ENCODE measurements at regions not wholly inside any gene's neighbourhood (a gene's known extent, or its start where the extent isn't known, plus 50 kb on each side); places are given as distances from the start of the nearest gene placed in this dataset.
"Not testable (repeated sequence)": the region's sequence is repeated elsewhere in the genome, so short reads cannot be mapped to it uniquely, and the experiment has no call there.

GRCh38 chr9:33734941-33735835 lies 60.2 kb upstream of the PRSS3 start:
- DNase-seq (ENCODE audit: low read depth, low spot score) = not testable (repeated sequence)

DNA sequence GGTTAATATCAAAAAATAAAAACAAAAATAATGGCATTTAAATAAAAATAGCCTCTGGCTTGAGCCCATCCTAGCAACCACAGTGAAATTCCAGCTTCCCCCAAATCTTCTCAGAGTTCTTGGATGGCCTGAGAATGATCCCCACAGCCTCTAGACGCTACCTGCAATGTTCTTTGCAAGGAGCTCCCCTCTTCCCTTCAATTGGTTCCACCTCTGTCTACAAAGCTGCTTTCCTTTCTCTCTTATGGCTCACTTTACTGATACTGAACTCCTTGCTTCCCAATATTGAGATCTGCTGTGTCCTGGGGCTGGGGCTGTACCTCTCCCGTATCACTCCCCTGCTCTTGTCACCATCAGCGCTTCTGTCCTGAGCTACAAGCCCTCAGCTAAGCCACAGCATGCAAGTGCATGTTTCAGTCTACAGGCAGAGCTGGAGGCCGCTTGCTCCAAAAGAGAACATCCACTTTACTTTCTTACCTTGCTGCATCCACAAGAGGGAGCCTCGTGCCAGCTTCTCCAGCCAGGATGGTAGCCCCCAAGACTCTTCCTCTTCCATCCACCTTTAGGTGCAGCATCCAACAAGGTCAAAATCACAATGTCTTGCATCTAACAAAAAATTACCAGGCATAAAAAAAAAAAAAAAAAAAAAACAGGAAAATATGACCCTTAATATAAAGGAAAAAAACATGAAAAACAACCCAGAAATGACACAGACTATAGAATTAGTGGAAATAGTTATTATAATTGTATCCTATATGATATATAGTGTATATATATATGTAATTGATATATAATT lies 57.4 kb upstream of the PRSS3 start:
- peak; percentile 26 for DNase-seq (ENCODE audit: low read depth, low spot score)

DNA sequence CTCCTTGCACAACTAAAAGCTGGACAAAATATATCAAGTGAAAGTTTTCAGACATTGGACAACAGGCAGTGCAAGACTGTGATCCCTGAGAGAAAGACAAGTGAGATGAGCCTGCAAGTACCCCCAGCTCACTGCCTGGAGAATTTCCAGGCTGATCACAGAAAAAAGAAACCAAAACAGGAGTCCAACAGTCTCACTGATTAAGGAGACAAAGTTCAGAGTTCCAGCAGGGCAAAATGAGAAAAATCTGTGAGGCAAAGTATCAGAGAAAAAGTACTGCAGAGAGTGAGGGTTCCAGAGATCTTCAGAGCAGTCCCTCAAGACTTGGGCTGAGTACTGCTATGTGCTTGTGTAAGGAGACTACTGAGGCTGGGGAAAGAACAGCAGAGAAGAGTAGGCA lies 56.0 kb upstream of the PRSS3 start:
- no peak for DNase-seq (ENCODE audit: low read depth, low spot score)

- no peak for DNase-seq (ENCODE audit: low read depth, low spot score)
Measured at GRCh38 chr9:33740075-33740474, 55.3 kb upstream of the PRSS3 start.

DNA sequence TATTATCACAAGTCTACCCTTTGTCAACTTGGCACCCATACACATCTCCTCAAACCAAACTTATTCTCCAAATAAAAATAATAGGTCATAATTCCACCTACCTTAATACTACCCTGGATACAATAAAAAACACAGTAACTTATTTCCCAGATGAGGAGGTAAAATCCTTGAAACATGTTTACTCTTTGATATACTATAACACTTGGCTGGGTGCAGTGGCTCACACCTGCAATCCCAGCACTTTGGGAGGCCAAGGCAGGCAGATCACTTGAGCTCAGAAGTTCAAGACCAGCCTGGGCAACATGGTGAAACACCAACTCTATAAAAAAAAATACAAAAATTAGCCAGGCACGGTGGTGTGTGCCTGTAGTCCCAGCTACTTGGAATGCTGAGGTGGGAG lies 54.4 kb upstream of the PRSS3 start:
- not testable (repeated sequence) for DNase-seq (ENCODE audit: low read depth, low spot score)

- DNase-seq (ENCODE audit: low read depth, low spot score) = no peak
Measured at GRCh38 chr9:33742051-33742450, 53.3 kb upstream of the PRSS3 start.

- no peak for DNase-seq (ENCODE audit: low read depth, low spot score)
Measured at GRCh38 chr9:33742519-33742918, 52.8 kb upstream of the PRSS3 start.
